Neural progenitor cell (in vitro differentiated cells): ENCODE measurements at regions not wholly inside any gene's neighbourhood (a gene's known extent, or its start where the extent isn't known, plus 50 kb on each side); places are given as distances from the start of the nearest gene placed in this dataset.
A peak's percentile ranks its signal among the peaks of the same experiment; 100 is the strongest.

Source experiments
- DNase-seq: peaks from one replicate; pipeline ENCODE4 v3.0.0-alpha.2; 2016; ENCODE audit warnings: low spot score
- H2AFZ ChIP-seq: fragments of 200-600 bp; sonication (generic); replicated peaks from 2 replicates; pipeline ENCODE4 v1.6.1; 2016; ENCODE audit warnings: antibody characterized with exemption
- H3F3A ChIP-seq: fragments of 200-600 bp; sonication (generic); 2 replicates; pipeline ENCODE4 v1.6.1; 2016; ENCODE audit warnings: antibody characterized with exemption, low read depth
- H3K27ac ChIP-seq: fragments of 200-600 bp; sonication (generic); 2 replicates; pipeline ENCODE4 v1.5.1; 2016; ENCODE audit warnings: mild to moderate bottlenecking
- H3K27me3 ChIP-seq: fragments of 200-600 bp; sonication (generic); 2 replicates; pipeline ENCODE4 v1.6.1; 2016; ENCODE audit warnings: mild to moderate bottlenecking, moderate library complexity
- H3K36me3 ChIP-seq: fragments of 200-600 bp; sonication (generic); 2 replicates; pipeline ENCODE4 v1.5.1; 2016
- H3K4me1 ChIP-seq: fragments of 200-600 bp; sonication (generic); 2 replicates; pipeline ENCODE4 v1.6.1; 2016; ENCODE audit warnings: mixed run types
- H3K4me2 ChIP-seq: fragments of 200-600 bp; sonication (generic); 2 replicates; pipeline ENCODE4 v1.6.1; 2016
- H3K4me3 ChIP-seq: fragments of 200-600 bp; sonication (generic); 2 replicates; pipeline ENCODE4 v1.5.1; 2016
- H3K79me2 ChIP-seq: fragments of 200-600 bp; sonication (generic); 2 replicates; pipeline ENCODE4 v1.6.1; 2016; ENCODE audit warnings: low read depth
- H3K9ac ChIP-seq: fragments of 200-600 bp; sonication (generic); 2 replicates; pipeline ENCODE4 v1.6.1; 2016
- H3K9me3 ChIP-seq: fragments of 200-600 bp; sonication (generic); 2 replicates; pipeline ENCODE4 v1.5.1; 2016; ENCODE audit warnings: low read depth
- H4K20me1 ChIP-seq: fragments of 200-600 bp; sonication (generic); 2 replicates; pipeline ENCODE4 v1.6.1; 2016; ENCODE audit warnings: low read depth
- H3K27ac Mint-ChIP-seq: 3 replicates; pipeline ENCODE4 v1.8.0; 2021; ENCODE audit warnings: mixed read lengths
- H3K27me3 Mint-ChIP-seq: 2 replicates; pipeline ENCODE4 v1.8.0; 2022; ENCODE audit warnings: low read depth, mild to moderate bottlenecking, inconsistent platforms, moderate library complexity, mixed read lengths; ENCODE audit not compliant: insufficient read depth
- H3K36me3 Mint-ChIP-seq: 3 replicates; pipeline ENCODE4 v1.8.0; 2021; ENCODE audit warnings: mixed read lengths
- H3K4me1 Mint-ChIP-seq: 3 replicates; pipeline ENCODE4 v1.8.0; 2021; ENCODE audit warnings: mixed read lengths
- H3K4me3 Mint-ChIP-seq: 3 replicates; pipeline ENCODE4 v1.8.0; 2021; ENCODE audit warnings: mild to moderate bottlenecking, moderate library complexity, mixed read lengths
- H3K9me3 Mint-ChIP-seq: 3 replicates; pipeline ENCODE4 v1.8.0; 2020; ENCODE audit warnings: mixed read lengths
- CTCF ChIP-seq: fragments of 200-600 bp; sonication (generic); IDR thresholded peaks from 2 replicates; pipeline ENCODE4 v1.5.1; 2017; ENCODE audit warnings: antibody characterized with exemption, mild to moderate bottlenecking
- EZH2 ChIP-seq: fragments of 200-600 bp; sonication (generic); IDR thresholded peaks from 2 replicates; pipeline ENCODE4 v1.6.1; 2017; ENCODE audit warnings: antibody characterized with exemption, mild to moderate bottlenecking, moderate library complexity
- EZH2phosphoT487 ChIP-seq: fragments of 200-600 bp; sonication (generic); IDR thresholded peaks from 2 replicates; pipeline ENCODE4 v1.6.1; 2017; ENCODE audit warnings: antibody characterized with exemption

- Histone ChIP-seq H3K27me3 (no peaks in the 10 kb centered on the region), H4K20me1 (no peaks in the 10 kb centered on the region), H3K4me1 (peaks cover 9% of the 10 kb centered on the region), H2AFZ (peak overlapping the region; percentile 58), H3K9me3 (no peaks in the 10 kb centered on the region), H3F3A (no peaks in the 10 kb centered on the region), H3K4me2 (no peak overlapping the region), H3K36me3 (no peaks in the 10 kb centered on the region), H3K27ac (no peak overlapping the region), H3K79me2 (no peaks in the 10 kb centered on the region), H3K4me3 (no peak overlapping the region), H3K9ac (no peak overlapping the region)
- no peak overlapping the region for H3K4me3 Mint-ChIP-seq
- peak; percentile 5 for DNase-seq
- H3K9me3 Mint-ChIP-seq = no peaks in the 10 kb centered on the region
- no peaks in the 10 kb centered on the region for H3K27me3 Mint-ChIP-seq
- TF ChIP-seq EZH2 (no peak), CTCF (no peak), EZH2phosphoT487 (no peak)
- peaks cover 16% of the 10 kb centered on the region for H3K4me1 Mint-ChIP-seq
- H3K36me3 Mint-ChIP-seq = no peaks in the 10 kb centered on the region
- no peak overlapping the region for H3K27ac Mint-ChIP-seq
Observed at GRCh38 chr4:124903995-124904722, 191.6 kb upstream of the ANKRD50 start.

GRCh38 chr4:124902001-124902515, 189.5 kb upstream of the ANKRD50 start:
- no peaks in the 10 kb centered on the region for H3K9me3 ChIP-seq
- Mint-ChIP-seq H3K27ac (no peak overlapping the region), H3K27me3 (peaks cover 2% of the 10 kb centered on the region), H3K36me3 (no peaks in the 10 kb centered on the region), H3K4me1 (peaks cover 16% of the 10 kb centered on the region), H3K4me3 (no peak overlapping the region), H3K9me3 (peaks cover 4% of the 10 kb centered on the region)
- no peaks in the 10 kb centered on the region for H3K36me3 ChIP-seq
- H3K27ac ChIP-seq = no peak overlapping the region
- H2AFZ ChIP-seq = no peak overlapping the region
- no peak overlapping the region for H3K4me2 ChIP-seq
- H3K4me3 ChIP-seq = no peak overlapping the region
- peaks cover 9% of the 10 kb centered on the region for H3K4me1 ChIP-seq
- no peaks in the 10 kb centered on the region for H3K27me3 ChIP-seq
- TF ChIP-seq EZH2phosphoT487 (no peak), CTCF (no peak), EZH2 (no peak)
- H3K79me2 ChIP-seq = no peaks in the 10 kb centered on the region
- H3K9ac ChIP-seq = no peak overlapping the region
- H3F3A ChIP-seq = no peaks in the 10 kb centered on the region
- H4K20me1 ChIP-seq = no peaks in the 10 kb centered on the region
- no peak for DNase-seq

GRCh38 chr4:124899997-124900396, 187.5 kb upstream of the ANKRD50 start:
- H3K4me1 Mint-ChIP-seq = peaks cover 16% of the 10 kb centered on the region
- H3F3A ChIP-seq = no peaks in the 10 kb centered on the region
- H2AFZ ChIP-seq = peak overlapping the region; percentile 39
- H3K4me1 ChIP-seq = peaks cover 9% of the 10 kb centered on the region
- H3K36me3 ChIP-seq = no peaks in the 10 kb centered on the region
- H3K27ac Mint-ChIP-seq = no peak overlapping the region
- H4K20me1 ChIP-seq = no peaks in the 10 kb centered on the region
- TF ChIP-seq EZH2 (no peak), EZH2phosphoT487 (no peak), CTCF (no peak)
- no peaks in the 10 kb centered on the region for H3K27me3 ChIP-seq
- no peak overlapping the region for H3K4me3 ChIP-seq
- no peak overlapping the region for H3K4me3 Mint-ChIP-seq
- H3K27me3 Mint-ChIP-seq = peaks cover 2% of the 10 kb centered on the region
- H3K9ac ChIP-seq = no peak overlapping the region
- no peak for DNase-seq
- H3K9me3 ChIP-seq = no peaks in the 10 kb centered on the region
- H3K9me3 Mint-ChIP-seq = peaks cover 5% of the 10 kb centered on the region
- no peaks in the 10 kb centered on the region for H3K36me3 Mint-ChIP-seq
- H3K4me2 ChIP-seq = no peak overlapping the region
- H3K27ac ChIP-seq = no peak overlapping the region
- H3K79me2 ChIP-seq = no peaks in the 10 kb centered on the region
